Cardiac septum (tissue), 1 donor: ENCODE measurements at regions not wholly inside any gene's neighbourhood (a gene's known extent, or its start where the extent isn't known, plus 50 kb on each side); places are given as distances from the start of the nearest gene placed in this dataset.
"Not testable (repeated sequence)": the region's sequence is repeated elsewhere in the genome, so short reads cannot be mapped to it uniquely, and the experiment has no call there.

Source experiments
- DNase-seq: peaks from one replicate; pipeline ENCODE4 v3.0.0-alpha.2; 2020; ENCODE audit warnings: low spot score
- intact Hi-C: fragments of 100-400 bp; cut with DNase I; formaldehyde crosslinking; loops from one replicate; pipeline ENCODE4 v1.14.0; 2022
- donor health status: DM: no; HTN: no; CAD: no.

GRCh38 chr11:22567759-22568158 is 57.9 kb downstream of the FANCF start:
- DNase-seq: peak; percentile 61
- intact Hi-C loops: no loop called here

- intact Hi-C loops: no loop called here
Measured at GRCh38 chr11:22566293-22566692, 59.3 kb downstream of the FANCF start.

DNA sequence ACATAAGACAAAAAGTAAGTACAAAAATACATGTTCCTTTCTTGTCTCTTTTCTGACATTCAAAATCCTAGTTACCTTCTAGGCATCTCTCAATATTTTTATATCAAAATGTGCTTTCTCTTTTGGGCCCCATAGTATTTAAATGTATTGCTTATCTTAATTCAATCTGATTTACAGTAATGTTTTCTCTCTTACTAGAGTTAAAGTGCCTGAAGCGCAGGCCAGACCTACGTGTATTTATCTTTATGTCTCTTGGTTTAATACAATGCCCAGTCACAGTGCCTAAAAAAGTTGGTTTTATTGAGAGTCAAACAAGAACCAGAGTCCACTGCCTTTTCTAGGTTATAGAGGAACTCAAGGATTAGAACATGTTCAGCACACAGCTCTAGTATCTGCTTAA is 64.3 kb downstream of the FANCF start:
- intact Hi-C loops: no loop called here
- DNase-seq: no peak

More at GRCh38 chr11:22566293-22566692, 59.3 kb downstream of the FANCF start:
- DNase-seq: no peak

DNA sequence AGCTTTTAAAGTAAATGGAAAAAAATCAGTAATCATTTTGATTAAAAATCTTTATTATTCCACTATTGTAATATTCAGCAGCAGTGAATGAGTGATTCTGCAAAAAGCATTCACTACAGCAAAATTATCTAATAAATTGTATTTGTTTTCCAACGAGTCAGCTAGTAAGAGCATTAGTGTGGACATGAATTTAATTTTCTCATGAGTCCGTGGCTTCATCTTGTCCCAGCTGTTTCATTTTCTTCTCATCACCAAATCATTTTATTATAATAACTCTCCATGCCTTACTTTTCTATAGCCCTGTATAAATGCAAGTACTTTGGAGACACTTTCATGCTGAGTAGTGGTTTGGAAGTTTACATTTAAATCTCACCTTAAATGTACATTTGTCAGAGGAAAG is 66.2 kb downstream of the FANCF start:
- DNase-seq: no peak
- intact Hi-C loops: no loop called here

- intact Hi-C loops: no loop called here
- no peak for DNase-seq
Measured at GRCh38 chr11:22558664-22559063, 67.0 kb downstream of the FANCF start.

- intact Hi-C loops: no loop called here
- DNase-seq: no peak
Measured at GRCh38 chr11:22556381-22556780, 69.2 kb downstream of the FANCF start.

GRCh38 chr11:22555881-22556280 is 69.7 kb downstream of the FANCF start:
- intact Hi-C loops: no loop called here
- DNase-seq: no peak

DNA sequence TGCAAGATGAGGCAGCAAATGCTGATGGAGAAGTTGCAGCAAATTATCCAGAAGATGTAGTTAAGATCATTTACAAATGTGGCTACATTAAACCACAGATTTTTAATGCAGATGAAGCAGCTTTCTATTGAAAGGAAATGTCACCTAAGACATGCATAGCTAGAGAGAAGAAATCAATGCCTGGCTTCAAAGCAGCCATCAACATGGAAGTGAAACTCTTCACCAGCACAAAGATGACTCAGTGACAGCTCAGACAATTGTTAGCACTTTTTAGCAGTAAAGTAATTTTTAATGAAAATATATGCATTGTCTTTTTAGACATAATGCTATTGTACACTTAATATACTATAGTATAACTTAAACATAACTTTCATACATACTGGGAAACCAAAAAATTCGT is 71.4 kb downstream of the FANCF start:
- intact Hi-C loops: no loop called here
- DNase-seq: no peak

DNA sequence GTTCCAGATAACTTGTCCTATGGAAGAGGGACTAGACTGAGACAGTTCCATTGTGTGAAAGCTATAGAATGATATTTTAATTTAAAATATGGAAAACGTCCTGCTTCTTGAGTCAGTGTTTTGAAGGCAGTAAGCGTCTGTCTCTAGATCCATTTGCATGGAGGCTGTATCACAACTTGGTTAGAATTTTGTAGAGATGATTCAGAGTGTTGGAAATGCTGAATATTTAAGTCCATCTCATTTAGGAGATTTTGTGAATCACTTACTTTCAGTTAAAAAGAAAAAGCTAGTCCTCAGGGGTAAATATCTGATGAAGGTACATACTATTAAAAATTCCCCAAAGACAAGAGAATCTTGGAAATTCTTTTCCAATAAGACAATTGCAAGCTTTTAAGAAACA is 72.7 kb downstream of the FANCF start:
- intact Hi-C loops: no loop called here
- no peak for DNase-seq

GRCh38 chr11:22546746-22547145 is 78.9 kb downstream of the FANCF start:
- DNase-seq: no peak
- intact Hi-C loops: no loop called here

DNA sequence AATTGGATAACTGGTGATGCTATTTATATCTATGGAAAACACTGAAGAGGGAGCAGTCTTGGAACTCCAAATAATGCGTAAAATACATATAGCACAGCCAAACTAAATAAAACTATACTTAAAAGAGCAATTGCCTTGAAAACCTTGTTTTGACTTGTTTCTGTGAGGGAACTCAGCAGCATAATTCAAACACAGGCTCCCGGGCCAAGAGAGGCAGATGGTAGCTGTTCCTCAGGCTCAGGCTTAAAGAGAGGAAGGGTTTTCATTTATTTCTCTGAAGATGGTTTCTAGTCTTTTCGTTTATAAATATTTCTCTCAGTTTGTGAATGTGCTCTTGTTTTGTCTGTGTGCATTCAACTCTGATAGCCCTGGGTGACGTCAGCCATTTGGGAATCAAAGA is 82.4 kb downstream of the FANCF start:
- intact Hi-C loops: no loop called here

GRCh38 chr11:22539821-22540256 is 85.8 kb downstream of the FANCF start:
- DNase-seq: no peak
- intact Hi-C loops: no loop called here

More for the DNA sequence above, 82.4 kb downstream of the FANCF start:
- no peak for DNase-seq

DNA sequence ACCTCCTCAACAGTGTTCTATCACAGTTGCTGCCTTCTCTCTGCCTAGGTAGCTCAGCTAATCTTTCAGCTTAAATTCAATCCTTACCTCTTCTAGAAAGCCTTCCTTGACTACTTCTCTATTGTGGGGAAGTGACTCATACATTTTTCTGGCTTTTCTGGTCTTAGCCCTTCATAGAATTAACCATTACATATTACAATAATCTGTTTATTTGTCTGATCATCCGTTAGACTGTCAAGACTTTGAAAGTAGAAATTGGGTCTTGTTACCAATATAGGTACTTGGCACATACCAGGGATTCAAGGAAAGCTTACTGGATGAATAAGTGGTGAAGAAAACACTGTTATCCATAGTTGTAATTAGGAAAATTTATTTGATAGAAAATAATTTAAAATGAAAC is 89.6 kb downstream of the FANCF start:
- no peak for DNase-seq
- intact Hi-C loops: no loop called here

DNA sequence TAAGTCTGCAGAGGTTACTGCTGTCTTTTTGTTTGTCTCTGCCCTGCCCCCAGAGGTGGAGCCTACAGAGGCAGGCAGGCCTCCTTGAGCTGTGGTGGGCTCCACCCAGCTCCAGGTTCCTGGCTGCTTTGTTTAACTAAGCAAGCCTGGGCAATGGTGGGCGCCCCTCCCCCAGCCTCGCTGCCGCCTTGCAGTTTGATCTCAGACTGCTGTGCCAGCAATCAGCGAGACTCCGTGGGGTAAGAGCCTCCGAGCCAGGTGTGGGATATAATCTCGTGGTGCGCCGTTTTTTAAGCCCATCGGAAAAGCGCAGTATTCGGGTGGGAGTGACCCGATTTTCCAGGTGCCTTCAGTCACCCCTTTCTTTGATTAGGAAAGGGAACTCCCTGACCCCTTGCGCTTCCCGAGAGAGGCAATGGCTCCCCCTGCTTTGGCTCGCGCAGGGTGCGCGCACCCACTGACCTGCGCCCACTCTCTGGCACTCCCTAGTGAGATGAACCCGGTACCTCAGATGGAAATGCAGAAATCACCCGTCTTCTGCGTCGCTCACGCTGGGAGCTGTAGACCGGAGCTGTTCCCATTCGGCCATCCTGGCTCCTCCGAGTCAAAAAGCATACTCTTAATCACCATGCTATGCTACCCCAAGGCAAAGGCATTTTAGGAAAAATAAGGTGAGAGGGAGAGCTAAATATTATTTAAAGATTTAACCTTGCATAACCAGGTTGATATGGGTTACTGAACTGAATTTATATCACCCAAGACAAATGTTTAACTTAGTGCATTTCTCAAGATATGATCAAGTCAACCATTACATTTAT is 96.8 kb downstream of the FANCF start:
- intact Hi-C loops, DNase-seq: not testable (repeated sequence)

DNA sequence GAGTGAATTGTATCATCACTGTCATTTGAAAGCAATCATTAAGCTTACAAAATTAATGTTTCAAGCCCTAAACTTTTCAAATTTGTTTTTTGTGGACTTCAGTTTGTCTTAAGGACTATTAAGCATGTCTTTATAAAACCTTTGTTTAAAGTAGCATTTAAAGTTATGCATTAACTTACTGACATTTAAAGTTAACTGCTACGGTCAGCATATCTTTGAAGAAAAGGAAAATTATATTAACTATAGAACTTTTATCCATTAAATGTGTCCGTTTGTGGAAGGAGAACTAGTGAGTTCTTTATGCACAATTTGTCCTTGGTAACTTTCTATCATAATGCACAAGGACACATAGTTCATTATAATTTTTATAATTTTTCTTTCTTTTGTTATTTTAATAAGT is 103.4 kb downstream of the FANCF start:
- intact Hi-C loops: no loop called here
- no peak for DNase-seq

DNA sequence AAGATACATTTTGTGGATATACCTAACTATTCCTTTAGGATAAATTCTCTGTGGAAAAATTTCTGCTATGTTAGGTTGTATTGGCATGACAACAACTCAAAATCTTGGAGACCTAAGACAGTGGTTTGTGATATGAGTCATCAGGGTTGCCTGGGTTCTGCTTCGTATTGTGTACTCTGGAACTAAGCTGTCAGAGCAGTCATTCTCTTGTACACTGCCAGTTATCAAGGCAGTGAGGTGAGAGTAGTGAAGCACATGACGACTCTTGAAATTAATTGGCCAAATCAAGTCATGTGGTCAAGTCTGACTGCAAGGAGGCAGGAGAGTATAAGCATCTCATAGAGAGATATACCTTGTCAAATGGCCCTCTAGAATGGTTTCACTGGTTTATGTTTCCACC is 104.4 kb downstream of the FANCF start:
- intact Hi-C loops: no loop called here
- no peak for DNase-seq

GRCh38 chr11:22520521-22520920 is 105.1 kb downstream of the FANCF start:
- DNase-seq: no peak
- intact Hi-C loops: no loop called here

DNA sequence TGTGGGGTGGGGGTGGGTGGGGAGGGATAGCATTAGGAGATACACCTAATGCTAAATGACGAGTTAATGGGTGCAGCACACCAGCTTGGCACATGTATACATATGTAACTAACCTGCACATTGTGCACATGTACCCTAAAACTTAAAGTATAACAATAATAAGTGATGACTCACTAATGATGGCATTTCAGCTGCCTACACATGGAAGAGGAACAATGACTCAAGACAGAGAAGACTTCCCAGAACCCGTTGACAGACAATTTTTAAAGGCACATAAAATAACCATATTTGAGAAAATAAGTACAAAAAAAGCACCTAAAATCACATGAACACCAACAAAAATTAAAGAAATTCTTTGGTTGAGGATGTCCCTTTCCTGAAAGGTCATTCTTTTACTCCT is 107.3 kb downstream of the FANCF start:
- DNase-seq, intact Hi-C loops: not testable (repeated sequence)

GRCh38 chr11:22516111-22516510 is 109.5 kb downstream of the FANCF start:
- intact Hi-C loops: no loop called here
- no peak for DNase-seq

DNA sequence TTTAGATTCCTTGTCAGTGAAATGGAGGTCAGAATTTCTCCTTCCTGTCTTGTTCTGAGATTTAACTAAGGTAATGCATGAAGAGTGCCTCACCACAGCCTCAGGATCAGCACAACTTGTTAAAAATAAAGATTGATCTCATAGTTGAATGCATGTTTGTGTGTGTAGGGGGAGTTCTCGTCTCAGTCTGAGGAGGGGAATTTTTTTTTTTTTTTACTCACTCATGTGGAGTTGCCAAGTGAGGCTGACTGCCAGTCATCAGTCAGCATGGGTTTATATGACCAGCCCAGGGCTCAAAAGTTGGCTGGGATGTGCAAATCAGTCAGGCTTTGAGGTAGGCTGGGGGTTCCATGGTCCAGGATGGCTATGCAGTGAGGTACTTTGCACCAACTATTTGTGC is 113.2 kb downstream of the FANCF start:
- no peak for DNase-seq
- intact Hi-C loops: no loop called here

- no peak for DNase-seq
- intact Hi-C loops: no loop called here
Measured at GRCh38 chr11:22510741-22511140, 114.9 kb downstream of the FANCF start.

DNA sequence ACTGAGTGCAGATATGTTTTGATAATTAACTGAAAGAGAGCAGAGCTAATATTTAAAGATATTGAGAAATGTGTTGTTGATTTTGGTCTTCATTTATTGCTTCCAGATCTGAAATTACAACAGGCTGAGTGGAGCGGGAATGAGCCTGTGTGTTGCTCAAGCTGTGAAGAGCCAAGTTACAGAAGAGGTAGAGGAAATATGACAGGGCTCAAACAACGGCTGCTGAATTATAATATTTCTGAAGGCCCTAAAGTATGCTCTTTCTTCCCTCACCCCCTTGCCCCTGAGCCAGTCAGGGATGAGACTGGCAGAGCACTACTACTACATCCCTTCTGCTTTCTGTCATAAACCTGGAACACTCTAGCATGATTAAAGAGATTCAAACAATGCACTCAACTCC is 115.6 kb downstream of the FANCF start:
- DNase-seq: no peak
- intact Hi-C loops: no loop called here
